H1 (cell line): ENCODE measurements at regions not wholly inside any gene's neighbourhood (a gene's known extent, or its start where the extent isn't known, plus 50 kb on each side); places are given as distances from the start of the nearest gene placed in this dataset.

Experiments
- CTCF ChIA-PET: fragments of 300-600 bp; sonication (Branson Sonifier 250); formaldehyde crosslinking; loops from one replicate; lab custom pipeline; 2021; ENCODE audit not compliant: partially characterized antibody; lab: Charles Lee
- POLR2A ChIA-PET: fragments of 300-600 bp; sonication (Branson Sonifier 250); formaldehyde crosslinking; loops from one replicate; lab custom pipeline; 2021; ENCODE audit warnings: inconsistent platforms; ENCODE audit not compliant: partially characterized antibody; lab: Charles Lee
- DNase-seq, 2 experiments: peaks; one replicate each; pipeline versions ENCODE4 v3.0.0 to v3.0.0-alpha.2; 2010 to 2022; ENCODE audit warnings: low spot score in 2 of 2, low read depth in 1 of 2, mixed read lengths in 1 of 2
- FAIRE-seq: peaks from 2 replicates; lab custom pipeline; 2011; peaks lifted over from hg19 to GRCh38; lab: Jason Lieb, UNC
- H2AFZ ChIP-seq: 2 replicates; pipeline ENCODE4 v1.8.1; 2012; ENCODE audit warnings: low read length, inconsistent platforms
- H2AK5ac ChIP-seq: 2 replicates; pipeline ENCODE4 v1.6.1; 2013; ENCODE audit warnings: low read depth, low read length
- H2BK120ac ChIP-seq: replicated peaks from 2 replicates; pipeline ENCODE3; 2013; ENCODE audit warnings: low read depth, low read length, inconsistent platforms
- H2BK12ac ChIP-seq: 2 replicates; pipeline ENCODE4 v1.6.1; 2013; ENCODE audit warnings: low read depth, low read length
- H2BK15ac ChIP-seq: 2 replicates; pipeline ENCODE4 v1.6.1; 2013; ENCODE audit warnings: low read length
- H2BK20ac ChIP-seq: 2 replicates; pipeline ENCODE4 v1.6.1; 2013; ENCODE audit warnings: low read length
- H2BK5ac ChIP-seq: 2 replicates; pipeline ENCODE4 v1.6.1; 2013; ENCODE audit warnings: low read depth, low read length
- H3K14ac ChIP-seq: 2 replicates; pipeline ENCODE4 v1.6.1; 2013; ENCODE audit warnings: inconsistent platforms; ENCODE audit not compliant: insufficient read length
- H3K18ac ChIP-seq: 2 replicates; pipeline ENCODE4 v1.6.1; 2013; ENCODE audit warnings: low read length; ENCODE audit errors: extremely low read depth
- H3K23ac ChIP-seq: 2 replicates; pipeline ENCODE4 v1.6.1; 2013; ENCODE audit warnings: inconsistent platforms; ENCODE audit not compliant: insufficient read length
- H3K23me2 ChIP-seq: 2 replicates; pipeline ENCODE4 v1.6.1; 2013; ENCODE audit warnings: low read depth, low read length
- H3K27ac ChIP-seq: 2 replicates; pipeline ENCODE4 v1.6.1; 2011; ENCODE audit warnings: low read depth, low read length, inconsistent platforms
- H3K27me3 ChIP-seq, 4 experiments: replicated peaks in 1 of 4; 1 replicate in 1 of 4; 2 replicates in 3 of 4; pipeline versions ENCODE4 v1.6.1 to v1.8.1; 2011 to 2013; ENCODE audit warnings: low read length in 3 of 4, mild to moderate bottlenecking in 3 of 4, inconsistent platforms in 2 of 4, mixed read lengths in 2 of 4, moderate library complexity in 1 of 4; ENCODE audit not compliant: control insufficient read depth in 3 of 4, insufficient read depth in 3 of 4; ENCODE audit errors: extremely low read depth in 1 of 4
- H3K36me3 ChIP-seq, 4 experiments: 2 replicates each; pipeline versions ENCODE4 v1.6.1 to v1.8.1; 2011 to 2013; ENCODE audit warnings: mild to moderate bottlenecking in 4 of 4, low read length in 3 of 4, moderate library complexity in 2 of 4, control low read depth in 1 of 4, inconsistent platforms in 1 of 4; ENCODE audit not compliant: insufficient read depth in 4 of 4, control insufficient read depth in 2 of 4
- H3K4ac ChIP-seq: replicated peaks from 2 replicates; pipeline ENCODE3; 2013; ENCODE audit warnings: low read length, low read depth, mixed read lengths, inconsistent platforms; ENCODE audit not compliant: insufficient read length
- H3K4me1 ChIP-seq, 4 experiments: replicated peaks in 1 of 4; 1 replicate in 1 of 4; 2 replicates in 3 of 4; pipeline versions ENCODE4 v1.6.1 to v1.8.1; 2011 to 2013; ENCODE audit warnings: low read length in 3 of 4, inconsistent platforms in 2 of 4, mixed read lengths in 1 of 4; ENCODE audit not compliant: insufficient read depth in 4 of 4, control insufficient read depth in 3 of 4
- H3K4me2 ChIP-seq, 2 experiments: 2 replicates each; pipeline versions ENCODE4 v1.6.1 to v1.8.1; 2011 to 2013; ENCODE audit warnings: low read depth in 2 of 2, low read length in 2 of 2, control low read depth in 1 of 2, inconsistent platforms in 1 of 2, mild to moderate bottlenecking in 1 of 2; ENCODE audit not compliant: insufficient read depth in 1 of 2
- H3K4me3 ChIP-seq, 4 experiments: fragments of 200-600, 300-600 bp in 1 of 4; sonication (generic), shearing (Covaris generic), sonication (Bioruptor Twin) in 1 of 4; 2 replicates each; pipeline versions ENCODE4 v1.5.1 to v1.8.1; 2011 to 2016; ENCODE audit warnings: low read length in 4 of 4, low read depth in 3 of 4, control low read depth in 2 of 4, inconsistent platforms in 2 of 4, mild to moderate bottlenecking in 2 of 4, mixed read lengths in 1 of 4, moderate library complexity in 1 of 4; ENCODE audit not compliant: insufficient read depth in 2 of 4; ENCODE audit errors: extremely low read depth in 1 of 4
- H3K56ac ChIP-seq: replicated peaks from 2 replicates; pipeline ENCODE3; 2013; ENCODE audit warnings: low read depth, mild to moderate bottlenecking, mixed read lengths, low read length, inconsistent platforms; ENCODE audit not compliant: insufficient read length
- H3K79me1 ChIP-seq: 2 replicates; pipeline ENCODE4 v1.6.1; 2013; ENCODE audit warnings: low read depth, low read length, control low read depth
- H3K79me2 ChIP-seq, 2 experiments: 2 replicates each; pipeline versions ENCODE4 v1.6.1 to v1.8.1; 2012 to 2013; ENCODE audit warnings: low read length in 2 of 2, mild to moderate bottlenecking in 2 of 2, inconsistent platforms in 1 of 2; ENCODE audit not compliant: insufficient read depth in 2 of 2, control insufficient read depth in 1 of 2
- H3K9ac ChIP-seq, 4 experiments: replicated peaks in 1 of 4; 1 replicate in 1 of 4; 2 replicates in 3 of 4; pipeline versions ENCODE4 v1.6.1 to v1.8.1; 2011 to 2013; ENCODE audit warnings: low read depth in 3 of 4, low read length in 3 of 4, control low read depth in 2 of 4, mild to moderate bottlenecking in 2 of 4, moderate library complexity in 2 of 4, inconsistent platforms in 1 of 4; ENCODE audit errors: extremely low read depth in 1 of 4
- H3K9me3 ChIP-seq, 2 experiments: 2 replicates each; pipeline versions ENCODE4 v1.6.1 to v1.8.1; 2012 to 2013; ENCODE audit warnings: mild to moderate bottlenecking in 2 of 2, moderate library complexity in 2 of 2, control low read depth in 1 of 2, inconsistent platforms in 1 of 2, low read depth in 1 of 2, low read length in 1 of 2, mixed read lengths in 1 of 2; ENCODE audit not compliant: insufficient read depth in 2 of 2
- H4K20me1 ChIP-seq, 2 experiments: replicated peaks in 1 of 2; 2 replicates each; pipeline versions ENCODE3 to v1.8.1; 2011 to 2013; ENCODE audit warnings: inconsistent platforms in 2 of 2, low read length in 2 of 2, mild to moderate bottlenecking in 1 of 2; ENCODE audit not compliant: insufficient read depth in 2 of 2, control insufficient read depth in 1 of 2
- H4K5ac ChIP-seq: 2 replicates; pipeline ENCODE4 v1.6.1; 2013; ENCODE audit warnings: low read length, low read depth, mixed read lengths, inconsistent platforms; ENCODE audit not compliant: insufficient read length
- H4K8ac ChIP-seq: 2 replicates; pipeline ENCODE4 v1.8.0; 2013; ENCODE audit warnings: mild to moderate bottlenecking, moderate library complexity, low read length, inconsistent platforms; ENCODE audit not compliant: insufficient read depth; ENCODE audit errors: extremely low read depth
- H4K91ac ChIP-seq: replicated peaks from 2 replicates; pipeline ENCODE3; 2013; ENCODE audit warnings: low read length, mixed read lengths, inconsistent platforms; ENCODE audit not compliant: insufficient read length
- HDAC2 ChIP-seq, 2 experiments: fragments of 300-600 bp in 1 of 2; sonication (generic) in 1 of 2; IDR thresholded peaks; 2 replicates each; pipeline ENCODE4 v1.6.1; 2011 to 2012; ENCODE audit warnings: low read depth in 2 of 2, low read length in 2 of 2, mild to moderate bottlenecking in 2 of 2, moderate library complexity in 2 of 2, borderline replicate concordance in 1 of 2, inconsistent platforms in 1 of 2
- RAD21 ChIP-seq, 2 experiments: IDR thresholded peaks in 1 of 2; conservative IDR thresholded peaks in 1 of 2; 2 replicates each; pipeline ENCODE4 v1.6.1; 2011; ENCODE audit warnings: low read depth in 2 of 2, low read length in 2 of 2, improper control_type of control experiment in 1 of 2, inconsistent platforms in 1 of 2, mild to moderate bottlenecking in 1 of 2, moderate library complexity in 1 of 2
- RNF2 ChIP-seq: fragments of 200-900, 300-1000 bp; sonication (generic); IDR thresholded peaks from 2 replicates; pipeline ENCODE4 v1.7.1; 2016; ENCODE audit warnings: borderline replicate concordance, low read depth, mild to moderate bottlenecking, antibody characterized with exemption, low read length; ENCODE audit not compliant: poor library complexity, severe bottlenecking; ENCODE audit errors: missing control alignments
- RXRA ChIP-seq: IDR thresholded peaks from 2 replicates; pipeline ENCODE4 v1.6.1; 2011; ENCODE audit warnings: low read depth, mild to moderate bottlenecking, low read length, moderate library complexity; ENCODE audit not compliant: insufficient read depth
- SP4 ChIP-seq: IDR thresholded peaks from 2 replicates; pipeline ENCODE4 v1.6.1; 2012; ENCODE audit warnings: low read length, inconsistent platforms
- WGBS, 2 experiments: shearing (Covaris generic) in 1 of 2; methylation state at CpG; one replicate each; pipeline versions ENCODE4 v1.1.6 to v1.1.7; 2013 to 2015; ENCODE audit warnings: low lambda C conversion rate in 2 of 2, mixed read lengths in 2 of 2, inconsistent platforms in 1 of 2, low coverage in 1 of 2, missing lambda C conversion rate in 1 of 2; ENCODE audit not compliant: insufficient replicate concordance in 2 of 2, insufficient coverage in 1 of 2, insufficient read length in 1 of 2; ENCODE audit errors: extremely low coverage in 1 of 2, missing lambda C conversion rate in 1 of 2; 5-methylcytosine and 5-hydroxymethylcytosine counted together

GRCh38 chr1:115428676-115429075 is 90.6 kb upstream of the NGF start:
- H3K14ac ChIP-seq = no peak overlapping the region
- no peak overlapping the region for H3K4ac ChIP-seq
- H3K36me3 ChIP-seq = no peaks in the 10 kb centered on the region
- FAIRE-seq (no peak), DNase-seq (no peak)
- H3K79me1 ChIP-seq = no peaks in the 10 kb centered on the region
- H2BK5ac ChIP-seq = no peak overlapping the region
- H4K5ac ChIP-seq = no peak overlapping the region
- H3K27ac ChIP-seq = no peak overlapping the region
- no peaks in the 10 kb centered on the region for H3K79me2 ChIP-seq
- ChIA-PET CTCF (interaction anchor here (0.5 kb wide), 1 partner anchor 388 kb away, joined by 6 read pairs; no protein-coding TSS in a partner anchor), POLR2A (no interaction called here)
- TF ChIP-seq RNF2 = no peak
- TF ChIP-seq HDAC2 (IDR thresholded peaks at IDR 0.05; ENCODE audit: borderline replicate concordance in 1 of 2, low read depth in 2 of 2, low read length in 2 of 2) = no peak
- TF ChIP-seq RAD21 (IDR thresholded peaks at IDR 0.05 in 1 of 2, conservative IDR thresholded peaks at IDR 0.05 in 1 of 2; ENCODE audit: low read depth in 2 of 2, low read length in 2 of 2) = no peak
- TF ChIP-seq SP4 = no peak
- no peak for TF ChIP-seq RXRA
- H2BK12ac ChIP-seq = no peak overlapping the region
- no peaks in the 10 kb centered on the region; a peak in 1 of 7 replicates for H3K27me3 ChIP-seq
- no peak overlapping the region for H3K9ac ChIP-seq
- H4K20me1 ChIP-seq = no peaks in the 10 kb centered on the region
- H2AK5ac ChIP-seq = no peak overlapping the region
- no peak overlapping the region for H2AFZ ChIP-seq
- no peak overlapping the region for H2BK15ac ChIP-seq
- no peak overlapping the region for H3K23ac ChIP-seq
- no peaks in the 10 kb centered on the region for H3K9me3 ChIP-seq
- H2BK120ac ChIP-seq = no peak overlapping the region
- no peak overlapping the region for H3K18ac ChIP-seq
- H3K56ac ChIP-seq = no peak overlapping the region
- H3K4me3 ChIP-seq = no peak overlapping the region
- H4K91ac ChIP-seq = no peak overlapping the region
- no peak overlapping the region for H3K4me2 ChIP-seq
- no peaks in the 10 kb centered on the region; a peak in 1 of 7 replicates for H3K4me1 ChIP-seq
- 86% methylated on average over 1 of the region's 1 CpG; no CpG with 5 or more reads in 1 of the 2 experiments for WGBS, 2 experiments
- no peak overlapping the region for H4K8ac ChIP-seq
- no peaks in the 10 kb centered on the region for H3K23me2 ChIP-seq
- no peak overlapping the region for H2BK20ac ChIP-seq
